Fibroblast of the conjunctiva (primary cell): ENCODE measurements at regions not wholly inside any gene's neighbourhood (a gene's known extent, or its start where the extent isn't known, plus 50 kb on each side); places are given as distances from the start of the nearest gene placed in this dataset.

ENCODE experiments used
- DNase-seq: peaks from one replicate; pipeline ENCODE4 v3.0.0-alpha.2; 2010; ENCODE audit warnings: low read depth

DNA sequence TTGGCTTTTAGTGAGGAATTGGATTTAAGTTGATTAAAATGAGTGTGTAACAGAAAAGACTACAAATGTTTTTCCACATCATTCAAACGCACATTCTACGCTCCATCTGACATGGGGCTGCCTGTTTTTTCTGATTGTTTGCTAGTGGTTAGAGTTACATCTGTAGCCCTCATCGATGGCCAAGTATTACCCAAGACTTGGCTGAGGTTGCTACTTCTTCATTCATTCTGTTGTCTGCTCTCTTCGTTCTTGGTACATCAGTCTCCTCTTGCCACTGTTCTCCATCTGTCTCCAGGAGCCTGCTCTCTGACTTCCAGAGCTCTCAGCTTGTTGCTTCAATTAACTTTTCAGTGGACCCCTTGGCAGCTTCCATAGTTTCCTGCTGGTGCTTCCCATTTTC, 1844.6 kb upstream of the TENM3 start:
- no peak for DNase-seq

DNA sequence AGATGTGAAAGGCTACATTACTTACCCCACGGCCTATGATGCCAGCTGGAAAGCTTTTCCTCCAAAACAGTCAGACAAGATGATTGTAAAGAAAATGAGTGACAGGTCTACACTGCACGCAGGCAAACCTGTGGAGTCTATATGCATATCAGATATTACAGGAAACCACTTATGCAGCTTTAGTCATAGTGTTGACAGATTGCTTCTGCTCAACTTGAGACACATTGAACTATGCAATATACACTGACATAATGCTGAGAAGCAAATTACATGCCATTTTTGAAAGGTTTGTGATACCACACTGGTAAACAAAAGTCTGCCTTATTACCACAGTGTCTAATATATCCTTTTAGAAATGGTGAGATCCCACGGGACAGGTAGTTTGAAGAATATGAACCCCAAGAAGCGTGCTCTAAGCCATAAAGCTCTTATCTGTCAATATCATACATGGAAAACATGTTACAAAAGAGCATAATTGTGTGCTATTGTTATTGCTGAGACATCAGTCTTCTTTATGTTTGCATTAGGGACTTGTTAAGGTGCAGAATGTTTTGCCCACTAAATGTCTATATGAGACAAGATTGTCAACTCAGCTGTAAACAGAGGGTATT, 1835.8 kb upstream of the TENM3 start:
- DNase-seq, result no peak

DNA sequence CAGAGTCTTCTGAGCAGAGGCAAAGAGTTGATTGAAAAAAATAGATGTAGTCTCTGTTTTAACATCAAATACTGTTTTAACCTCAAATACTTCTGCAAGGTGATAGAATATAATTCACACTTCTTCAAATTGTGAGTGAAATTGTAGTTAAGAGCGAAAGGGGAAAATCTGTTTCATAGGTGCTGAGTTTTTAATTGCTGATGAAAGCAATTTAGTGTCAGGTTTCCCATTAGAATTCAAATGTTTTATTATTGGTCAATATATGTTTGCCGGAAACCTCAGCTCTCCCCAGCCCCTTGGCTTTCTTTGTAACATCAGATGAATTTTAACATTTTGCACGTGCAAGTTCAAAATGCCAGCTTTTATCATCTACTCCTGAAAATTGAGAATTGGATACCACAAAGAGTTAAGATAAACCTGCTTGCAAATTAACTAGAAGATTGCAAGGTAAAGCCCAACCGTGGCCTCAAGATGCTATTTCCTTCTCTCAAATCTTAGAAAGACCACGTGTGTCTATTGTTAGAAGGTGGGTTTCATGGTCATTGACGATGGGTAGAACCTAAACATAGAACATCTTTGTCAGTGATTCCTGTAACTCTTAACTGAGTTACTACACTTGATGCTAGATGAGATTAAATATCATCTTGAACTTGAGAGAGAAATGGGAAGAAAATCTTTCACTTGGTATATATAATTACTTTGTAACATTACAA, 1824.2 kb upstream of the TENM3 start:
- no peak for DNase-seq

DNA sequence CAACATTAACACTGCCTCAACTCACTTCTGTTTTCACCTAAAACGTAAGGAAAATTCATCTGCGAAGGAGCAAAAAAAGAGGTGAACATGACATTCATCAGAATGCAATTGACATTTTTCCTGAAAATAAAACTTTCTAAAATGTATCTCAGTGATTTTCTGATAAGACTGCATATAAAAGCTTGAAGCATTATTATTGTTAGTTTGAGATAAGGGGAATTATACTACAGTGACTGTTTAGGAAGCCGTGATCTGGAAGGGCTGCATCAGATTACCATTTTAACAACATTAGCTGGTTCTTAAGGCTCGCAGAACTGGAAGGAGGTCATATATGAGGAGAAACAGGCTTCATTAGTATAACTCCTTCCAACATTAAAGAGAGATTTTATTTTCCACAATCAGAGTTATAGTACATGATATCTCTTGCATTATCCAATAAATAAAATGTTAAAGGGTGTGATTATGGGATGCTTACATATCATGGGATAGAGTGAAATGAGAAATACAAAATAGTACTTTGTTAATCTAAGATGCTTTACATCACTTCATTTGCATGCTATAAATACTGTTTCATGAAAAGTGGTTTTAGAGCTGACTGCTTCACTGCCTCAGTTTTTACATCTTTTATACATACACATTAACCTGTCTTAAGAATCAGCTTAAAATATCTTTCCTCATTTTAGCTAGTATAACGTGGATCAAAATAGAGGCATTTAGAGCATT, 1820.1 kb upstream of the TENM3 start:
- DNase-seq, result no peak

GRCh38 chr4:180423712-180424057, 1819.5 kb upstream of the TENM3 start:
- DNase-seq, result no peak

- no peak for DNase-seq
These were observed 1816.3 kb upstream of the TENM3 start for GRCh38 chr4:180426938-180427337.

- no peak for DNase-seq
These were observed 1812.9 kb upstream of the TENM3 start for GRCh38 chr4:180430283-180430682.

- DNase-seq, result no peak
These were observed 1808.9 kb upstream of the TENM3 start for GRCh38 chr4:180434131-180434895.

DNA sequence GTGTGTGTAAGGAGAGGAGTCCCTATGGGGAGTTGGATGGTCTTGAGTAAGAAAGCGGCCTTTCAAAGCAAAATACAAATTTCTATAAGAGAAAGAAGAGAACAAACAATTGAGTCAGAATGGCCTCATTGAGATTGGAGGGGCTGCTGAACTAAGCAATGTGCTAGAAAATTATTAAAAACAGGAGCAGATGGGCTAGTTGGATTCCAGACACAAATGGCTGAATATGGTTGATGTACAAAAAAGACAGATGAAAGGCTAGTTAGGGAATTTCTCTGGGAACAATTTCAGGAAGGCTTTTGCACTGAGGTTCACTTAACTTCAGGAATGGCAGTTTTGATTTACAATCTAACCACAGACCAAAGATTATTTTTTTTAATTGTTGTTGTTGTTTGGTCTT, 1806.8 kb upstream of the TENM3 start:
- DNase-seq, result no peak

- DNase-seq, result no peak
These were observed 1805.6 kb upstream of the TENM3 start for GRCh38 chr4:180437601-180438000.

DNA sequence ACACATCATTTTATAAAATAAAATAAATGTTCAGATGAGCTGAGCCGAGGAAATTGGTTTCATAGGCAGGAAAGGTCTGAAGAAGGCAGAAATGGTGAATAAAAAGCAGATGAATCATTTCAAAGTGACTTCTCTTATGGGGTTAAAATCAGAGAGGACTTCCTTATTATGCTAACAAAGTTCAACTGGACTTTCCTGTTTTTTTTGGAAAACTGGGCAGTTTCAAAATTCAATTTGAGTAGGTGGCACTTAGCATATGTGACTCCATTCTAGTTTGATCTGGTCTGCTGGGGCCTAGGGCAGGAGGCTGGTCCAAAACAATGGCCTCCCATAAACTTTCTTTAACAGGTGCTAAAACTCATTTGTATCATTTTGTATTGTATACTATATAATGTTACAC, 1794.9 kb upstream of the TENM3 start:
- DNase-seq, result no peak

- no peak for DNase-seq
These were observed 1793.7 kb upstream of the TENM3 start for GRCh38 chr4:180449395-180449956.

DNA sequence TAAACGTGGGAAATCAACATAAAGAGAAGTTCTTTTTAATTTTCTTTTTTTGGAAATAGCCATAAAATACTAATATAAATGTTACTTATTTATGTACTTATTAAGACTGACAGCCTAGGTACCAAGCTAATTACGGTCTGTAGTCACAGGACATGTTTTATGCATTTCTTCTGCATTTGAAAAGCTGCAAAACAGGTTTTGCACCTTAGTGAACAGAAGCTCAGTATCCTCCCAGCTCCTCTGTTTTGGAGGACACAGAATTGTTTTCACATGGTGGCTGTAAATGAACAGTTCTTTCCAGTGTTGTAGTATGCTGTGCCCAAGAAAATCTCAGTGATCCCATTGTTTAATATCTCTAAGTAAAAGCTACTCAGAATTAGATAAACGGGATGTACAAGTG, 1788.0 kb upstream of the TENM3 start:
- DNase-seq, result no peak

DNA sequence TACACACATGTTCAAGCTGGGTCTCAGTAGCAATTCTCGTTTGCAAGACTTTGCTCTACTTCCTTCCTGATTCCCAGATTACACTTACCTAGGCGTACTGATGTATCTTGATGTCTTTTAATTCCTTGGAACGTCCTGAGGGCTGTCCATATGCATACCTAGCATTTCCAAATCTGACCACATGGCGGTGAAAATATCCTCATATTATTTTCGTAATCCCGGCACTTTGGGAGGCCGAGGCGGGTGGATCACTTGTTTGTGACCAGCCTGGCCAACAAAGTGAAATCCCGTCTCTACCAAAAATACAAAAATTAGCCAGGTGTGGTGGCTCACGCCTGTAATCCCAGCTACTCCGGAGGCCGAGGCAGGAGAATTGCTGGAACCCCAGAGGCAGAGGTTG, 1786.3 kb upstream of the TENM3 start:
- no peak for DNase-seq

DNA sequence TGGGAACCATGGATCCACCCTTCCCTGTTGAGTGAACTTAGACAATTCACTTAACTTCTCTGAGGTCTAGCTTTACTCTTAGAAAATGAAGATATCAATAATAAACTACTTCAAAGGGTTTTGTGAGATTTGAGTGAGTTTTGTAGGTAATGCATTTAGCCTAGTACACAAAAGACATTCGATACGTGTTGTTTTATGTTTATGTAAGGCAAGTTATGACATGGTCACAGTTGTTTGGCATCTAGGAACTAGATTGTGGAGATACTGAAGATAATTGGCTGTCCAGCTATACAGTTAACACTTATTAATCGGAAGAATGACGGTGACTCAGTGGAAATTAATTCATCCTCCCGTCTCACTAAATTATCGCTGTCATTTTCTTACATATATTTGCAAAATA, 1781.1 kb upstream of the TENM3 start:
- DNase-seq, result no peak

DNA sequence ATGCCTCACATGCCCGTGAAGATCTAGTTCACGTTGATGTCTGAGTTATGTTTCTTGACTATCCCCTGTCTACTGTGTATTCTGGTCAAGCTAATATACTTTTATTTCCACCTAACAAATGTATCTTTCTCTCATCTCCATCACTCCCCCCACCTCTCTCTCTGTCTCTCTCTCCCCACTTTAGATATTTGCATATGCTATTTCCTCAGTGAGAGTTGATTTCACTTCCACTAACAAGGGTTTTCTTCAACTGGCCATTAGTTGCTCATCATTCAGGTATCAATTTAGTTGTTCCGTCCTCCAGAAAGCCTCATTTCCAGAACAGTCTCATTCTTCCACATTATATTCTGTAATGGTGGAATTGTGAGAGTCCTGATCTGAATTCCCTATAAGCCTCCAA, 1777.8 kb upstream of the TENM3 start:
- no peak for DNase-seq

- no peak for DNase-seq
These were observed 1760.2 kb upstream of the TENM3 start for GRCh38 chr4:180483036-180483435.

DNA sequence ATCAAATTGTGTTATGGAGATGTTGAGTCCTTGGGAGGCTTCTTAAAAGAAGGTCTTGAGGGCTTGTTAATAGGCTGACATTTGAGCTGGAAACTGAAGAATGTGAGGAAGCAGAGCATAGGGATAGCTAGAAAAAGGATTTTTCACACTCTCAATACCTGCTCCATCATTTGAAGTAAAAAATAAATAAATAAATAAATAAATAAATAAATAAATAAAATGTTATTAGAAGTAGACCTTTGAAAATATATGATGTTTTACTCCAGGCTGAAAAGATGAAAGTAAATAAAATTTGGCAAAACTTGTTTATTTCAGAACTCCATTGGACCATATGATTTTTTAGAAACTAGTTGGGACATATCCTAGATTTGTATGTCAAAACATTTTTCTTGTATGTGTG, 1757.8 kb upstream of the TENM3 start:
- DNase-seq, result no peak

- DNase-seq, result no peak
These were observed 1756.9 kb upstream of the TENM3 start for GRCh38 chr4:180486342-180486741.

DNA sequence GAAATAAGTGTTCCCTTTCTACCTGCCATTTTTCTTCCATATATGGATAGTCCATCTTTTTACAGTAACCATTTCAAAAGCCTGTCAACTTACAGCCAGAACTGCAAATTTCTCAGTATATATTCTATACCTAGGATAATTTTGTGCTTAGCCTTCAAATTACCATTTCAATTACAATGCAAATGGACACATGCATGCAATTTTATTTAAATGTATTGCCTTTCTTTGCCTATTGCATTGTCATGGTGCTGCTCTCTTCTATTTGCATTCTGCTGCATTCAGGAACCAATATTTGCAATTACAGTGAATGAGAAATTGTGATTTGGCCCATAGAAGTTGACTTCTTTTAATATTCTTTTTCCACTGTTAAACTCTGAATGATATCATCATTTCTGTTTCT, 1753.4 kb upstream of the TENM3 start:
- DNase-seq, result no peak

- no peak for DNase-seq
These were observed 1752.0 kb upstream of the TENM3 start for GRCh38 chr4:180491210-180491609.

GRCh38 chr4:180493299-180493698, 1749.9 kb upstream of the TENM3 start:
- no peak for DNase-seq

DNA sequence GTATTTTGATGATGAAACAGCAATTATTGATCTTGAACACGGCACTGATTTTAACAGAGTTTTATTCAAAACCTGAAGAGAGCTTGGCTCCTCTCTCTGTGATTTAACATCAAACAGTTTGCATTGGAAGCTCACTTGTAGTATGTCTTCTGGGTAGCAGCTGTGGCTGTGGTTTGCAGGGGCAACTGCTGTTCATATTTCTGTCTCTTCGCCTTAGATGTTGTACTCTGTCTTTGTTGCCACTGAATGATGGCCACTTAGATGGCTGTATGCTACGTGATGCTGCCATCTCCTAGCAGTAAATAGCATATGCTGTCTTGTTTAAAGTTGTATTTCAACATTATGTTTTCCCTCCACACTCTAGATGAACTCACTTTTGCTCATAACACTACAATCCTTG, 1743.0 kb upstream of the TENM3 start:
- no peak for DNase-seq
